Activated CD8-positive, alpha-beta memory T cell treated with anti-CD3 and anti-CD28 coated beads, Interleukin-2, amount 50 U/mL, for 24 hours (primary cell): ENCODE measurements at regions not wholly inside any gene's neighbourhood (a gene's known extent, or its start where the extent isn't known, plus 50 kb on each side); places are given as distances from the start of the nearest gene placed in this dataset.
"Not testable (repeated sequence)": the region's sequence is repeated elsewhere in the genome, so short reads cannot be mapped to it uniquely, and the experiment has no call there.

Experiments
- DNase-seq: peaks from one replicate; pipeline ENCODE4 v3.0.0-alpha.2; 2020; ENCODE audit errors: extremely low read depth

DNA sequence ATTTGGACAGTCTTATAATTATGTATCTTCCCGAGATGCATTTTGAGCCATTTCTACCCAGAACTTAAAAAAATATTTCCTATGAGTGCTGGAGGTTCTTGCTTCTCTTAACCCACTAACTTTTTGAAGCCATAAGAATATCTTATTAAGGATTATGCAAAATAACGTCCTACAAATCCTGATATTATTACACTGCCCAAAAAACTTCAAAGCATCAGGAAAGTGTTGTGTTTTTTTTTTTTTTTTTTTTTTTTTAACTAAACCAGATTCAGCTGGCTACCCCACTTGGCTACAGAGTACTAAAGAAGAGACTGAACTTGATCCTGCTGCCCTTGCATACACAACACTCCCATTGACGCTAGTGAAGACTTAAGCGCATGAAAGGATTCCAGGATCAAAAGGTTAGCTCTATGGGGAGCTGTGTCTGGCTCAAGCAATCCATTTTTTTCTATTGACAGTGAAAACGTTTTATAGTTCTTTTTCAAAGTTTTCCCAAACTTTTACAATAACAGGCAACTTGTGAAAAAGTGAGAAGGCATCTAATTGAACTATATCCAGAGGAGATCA, 141.4 kb downstream of the KCNRG start:
- no peak for DNase-seq

DNA sequence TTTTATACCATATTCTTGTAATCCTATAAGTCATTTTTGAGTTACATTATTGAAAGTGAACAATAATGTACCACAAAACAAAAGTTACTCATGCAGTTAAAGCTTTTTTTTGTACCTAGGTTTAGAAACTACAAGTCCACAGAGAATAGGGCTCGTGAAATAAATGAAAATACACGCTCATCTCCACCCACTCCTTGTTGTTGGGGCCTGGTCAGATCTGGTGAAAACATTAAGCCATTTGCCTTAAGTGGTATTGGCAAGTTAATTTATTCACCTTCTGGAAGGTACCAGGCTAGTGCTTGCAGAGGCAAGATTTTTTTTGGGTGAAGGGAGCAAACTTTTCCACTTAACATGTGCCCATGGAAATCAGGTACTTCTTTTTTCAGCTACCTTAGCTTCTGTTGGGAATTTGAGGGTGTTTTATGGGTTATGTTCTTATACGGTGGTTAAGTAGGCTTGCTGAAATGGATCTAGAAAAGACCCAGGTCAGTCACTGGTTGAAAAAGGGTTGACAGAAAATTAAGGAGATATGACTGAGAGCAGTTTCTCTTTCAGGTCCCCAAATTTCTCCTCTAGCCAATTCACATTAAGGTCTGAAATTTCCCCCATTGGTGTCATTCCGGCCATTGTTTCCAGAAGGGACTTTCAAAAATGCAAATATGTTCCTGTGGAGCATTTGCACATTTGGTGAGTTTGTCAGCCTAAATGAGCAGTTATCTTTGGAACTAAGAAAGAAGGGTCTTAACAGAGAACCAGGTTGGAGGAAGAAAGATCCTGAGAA, 143.3 kb downstream of the KCNRG start:
- DNase-seq = no peak

GRCh38 chr13:50159607-50160006, 144.4 kb downstream of the KCNRG start:
- no peak for DNase-seq

DNA sequence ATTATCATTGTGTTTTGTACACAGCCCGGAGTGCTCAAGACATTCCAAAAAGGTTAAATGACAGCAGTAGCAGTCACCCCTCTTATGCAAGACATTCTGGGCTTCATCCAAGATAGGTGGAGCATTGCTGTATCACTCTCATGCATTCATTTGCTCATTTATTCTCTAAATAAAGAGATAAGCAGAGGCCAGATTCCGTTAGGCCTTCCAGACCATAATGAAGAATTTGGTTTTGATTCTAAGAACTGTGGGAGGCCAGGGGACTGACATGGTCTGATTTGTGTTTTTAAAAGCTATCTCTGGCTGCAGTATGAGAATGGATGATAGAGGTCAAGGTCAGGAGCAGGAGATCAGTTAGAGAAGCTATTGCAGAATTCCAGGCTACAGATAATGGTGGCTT, 145.8 kb downstream of the KCNRG start:
- no peak for DNase-seq

DNA sequence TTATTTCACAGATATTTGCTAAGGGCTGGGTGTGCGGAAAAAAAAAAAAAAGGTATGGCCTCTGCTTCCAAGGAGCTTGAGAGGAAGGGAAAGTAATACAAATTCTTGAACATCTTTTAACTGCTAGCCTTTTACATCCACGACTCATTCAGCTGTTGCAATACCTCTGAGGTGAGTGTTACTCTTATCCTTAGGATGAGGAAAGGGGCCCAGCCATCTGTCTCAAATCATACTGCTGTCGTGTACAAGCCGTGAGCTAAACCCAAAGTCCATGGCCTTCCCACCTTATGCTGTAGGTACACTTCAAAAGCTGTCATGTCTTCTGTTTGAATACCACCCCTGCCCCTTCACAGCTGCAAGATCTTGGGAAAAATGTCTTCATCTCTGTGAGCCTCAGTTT, 146.8 kb downstream of the KCNRG start:
- DNase-seq = no peak

- no peak for DNase-seq
These were observed 147.3 kb downstream of the KCNRG start for GRCh38 chr13:50162567-50162966.

DNA sequence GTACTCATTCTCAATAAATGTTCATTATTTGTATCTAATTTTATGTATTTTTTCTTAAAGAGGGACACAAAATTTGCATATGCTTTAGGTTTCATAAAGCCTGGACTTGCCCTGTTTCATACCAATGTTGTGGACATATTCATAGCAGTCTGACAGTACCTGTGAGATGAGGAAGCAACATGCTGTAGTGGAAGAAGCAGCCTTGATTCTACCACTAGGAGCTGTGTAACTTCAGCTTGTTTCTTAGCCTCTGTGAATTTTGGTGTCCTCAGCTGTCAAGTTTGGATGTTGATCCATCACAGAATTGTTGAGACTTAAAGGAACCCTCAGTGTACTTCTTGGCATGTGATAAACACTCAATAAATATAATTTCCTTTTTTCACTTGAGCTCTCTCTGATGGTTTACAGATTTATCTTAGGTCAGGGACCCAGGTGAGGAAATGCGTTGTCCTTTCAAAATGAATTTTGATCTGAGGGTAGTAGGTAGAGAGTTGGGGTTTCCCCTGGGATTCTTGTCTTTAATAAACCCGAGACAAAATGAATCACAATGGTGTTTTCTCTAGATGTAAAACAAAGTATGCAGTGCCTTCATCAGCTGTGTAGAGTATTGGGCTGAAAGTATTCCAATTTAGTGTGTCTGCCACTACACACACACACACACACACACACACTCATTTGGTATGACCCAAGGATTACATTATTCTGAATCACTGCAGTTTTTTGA, 152.1 kb downstream of the KCNRG start:
- DNase-seq = no peak

- no peak for DNase-seq
These were observed 152.7 kb downstream of the KCNRG start for GRCh38 chr13:50167967-50168366.

- DNase-seq = no peak
These were observed 153.5 kb downstream of the KCNRG start for GRCh38 chr13:50168786-50169185.

- no peak for DNase-seq
These were observed 155.3 kb downstream of the KCNRG start for GRCh38 chr13:50170447-50171037.

- DNase-seq = no peak
These were observed 156.5 kb downstream of the KCNRG start for GRCh38 chr13:50171590-50172282.

DNA sequence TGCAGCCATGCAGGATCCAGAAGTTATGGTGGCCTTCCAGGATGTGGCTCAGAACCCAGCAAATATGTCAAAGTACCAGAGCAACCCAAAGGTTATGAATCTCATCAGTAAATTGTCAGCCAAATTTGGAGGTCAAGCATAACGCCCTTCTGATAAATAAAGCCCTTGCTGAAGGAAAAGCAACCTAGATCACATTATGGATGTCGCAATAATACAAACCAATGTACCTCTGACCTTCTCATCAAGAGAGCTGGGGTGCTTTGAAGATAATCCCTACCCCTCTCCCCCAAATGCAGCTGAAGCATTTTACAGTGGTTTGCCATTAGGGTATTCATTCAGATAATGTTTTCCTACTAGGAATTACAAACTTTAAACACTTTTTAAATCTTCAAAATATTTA, 157.8 kb downstream of the KCNRG start:
- not testable (repeated sequence) for DNase-seq

DNA sequence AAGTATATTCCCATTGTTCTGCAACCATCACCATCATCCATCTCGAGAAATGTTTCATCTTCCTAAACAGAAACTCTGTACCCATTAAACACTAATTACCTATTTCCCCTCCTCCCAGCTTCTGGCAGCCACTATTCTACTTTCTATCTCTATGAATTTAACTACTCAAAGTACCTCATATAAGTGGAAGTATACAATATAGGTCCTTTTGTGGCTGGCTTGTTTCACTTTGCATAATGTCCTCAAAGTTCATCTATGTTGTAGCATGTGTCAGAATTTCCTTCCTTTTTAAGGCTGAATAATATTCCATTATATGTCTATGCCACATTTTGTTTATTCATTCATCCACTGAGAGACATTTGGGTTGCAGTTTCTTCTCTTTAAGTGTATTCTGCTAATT, 159.4 kb downstream of the KCNRG start:
- no peak for DNase-seq

DNA sequence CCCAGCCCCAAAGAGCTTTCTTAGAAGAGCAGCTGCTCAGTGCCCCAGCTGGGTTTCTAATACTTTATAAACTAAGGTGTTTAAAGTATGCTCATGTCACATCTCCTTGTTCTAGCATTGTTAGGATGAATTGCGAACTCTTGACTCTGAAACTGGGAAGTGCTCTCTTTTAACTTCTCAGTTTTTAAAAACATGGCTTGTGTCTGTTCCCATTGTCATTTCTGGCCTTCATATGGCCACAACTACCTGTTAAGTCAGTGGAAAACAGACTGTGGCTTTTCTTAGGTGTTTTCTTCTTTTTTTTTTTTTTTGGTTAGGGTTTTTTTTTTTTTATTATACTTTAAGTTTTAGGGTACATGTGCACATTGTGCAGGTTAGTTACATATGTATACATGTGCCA, 164.7 kb downstream of the KCNRG start:
- DNase-seq = no peak

DNA sequence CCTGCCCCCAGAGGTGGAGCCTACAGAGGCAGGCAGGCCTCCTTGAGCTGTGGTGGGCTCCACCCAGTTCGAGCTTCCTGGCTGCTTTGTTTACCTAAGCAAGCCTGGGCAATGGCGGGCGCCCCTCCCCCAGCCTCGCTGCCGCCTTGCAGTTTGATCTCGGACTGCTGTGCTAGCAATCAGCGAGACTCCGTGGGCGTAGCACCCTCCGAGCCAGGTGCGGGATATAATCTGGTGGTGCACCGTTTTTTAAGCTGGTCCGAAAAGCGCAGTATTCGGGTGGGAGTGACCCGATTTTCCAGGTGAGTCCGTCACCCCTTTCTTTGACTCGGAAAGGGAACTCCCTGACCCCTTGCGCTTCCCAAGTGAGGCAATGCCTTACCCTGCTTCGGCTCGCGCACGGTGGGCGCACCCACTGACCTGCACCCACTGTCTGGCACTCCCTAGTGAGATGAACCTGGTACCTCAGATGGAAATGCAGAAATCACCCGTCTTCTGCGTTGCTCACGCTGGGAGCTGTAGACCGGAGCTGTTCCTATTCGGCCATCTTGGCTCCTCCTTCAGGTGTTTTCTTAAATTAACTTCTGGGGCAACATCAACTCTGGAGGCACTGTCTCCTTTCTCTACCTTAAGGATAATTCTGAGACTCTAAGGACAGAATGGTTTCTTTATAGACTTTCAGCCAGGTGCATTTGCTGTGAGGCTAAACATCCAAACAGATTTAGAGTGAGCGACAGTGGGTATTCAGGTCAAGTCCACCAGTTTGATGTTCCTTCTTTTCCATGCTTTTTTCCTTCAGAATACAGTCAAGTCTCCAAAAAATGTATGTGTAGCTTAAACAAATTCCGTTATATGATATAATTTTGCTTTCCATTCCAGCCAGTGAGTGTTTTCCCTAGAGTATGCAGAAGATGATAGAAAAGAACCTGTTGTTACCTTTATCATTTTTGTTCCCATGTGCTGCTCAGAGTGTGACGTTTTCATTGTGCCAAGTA, 170.8 kb downstream of the KCNRG start:
- not testable (repeated sequence) for DNase-seq

- no peak for DNase-seq
These were observed 172.2 kb downstream of the KCNRG start for GRCh38 chr13:50187352-50188029.

DNA sequence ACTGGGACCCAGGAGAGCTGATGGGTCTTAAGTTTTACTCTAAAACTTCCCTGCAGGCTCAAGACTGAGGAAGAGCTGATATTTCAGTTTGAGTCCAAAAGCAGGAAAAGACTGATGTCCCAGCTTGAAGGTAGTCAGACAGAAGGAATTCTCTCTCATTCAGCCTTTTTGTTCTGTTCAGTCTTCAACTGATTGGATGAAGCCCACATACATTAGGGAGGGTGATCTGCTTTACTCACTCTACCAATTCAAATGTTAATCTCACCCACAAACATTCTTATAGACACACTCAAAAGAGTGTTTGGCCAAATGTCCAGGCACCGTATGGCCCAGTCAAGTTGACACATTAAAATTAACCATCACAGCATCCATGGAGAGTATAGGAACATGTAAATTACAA, 173.5 kb downstream of the KCNRG start:
- no peak for DNase-seq

DNA sequence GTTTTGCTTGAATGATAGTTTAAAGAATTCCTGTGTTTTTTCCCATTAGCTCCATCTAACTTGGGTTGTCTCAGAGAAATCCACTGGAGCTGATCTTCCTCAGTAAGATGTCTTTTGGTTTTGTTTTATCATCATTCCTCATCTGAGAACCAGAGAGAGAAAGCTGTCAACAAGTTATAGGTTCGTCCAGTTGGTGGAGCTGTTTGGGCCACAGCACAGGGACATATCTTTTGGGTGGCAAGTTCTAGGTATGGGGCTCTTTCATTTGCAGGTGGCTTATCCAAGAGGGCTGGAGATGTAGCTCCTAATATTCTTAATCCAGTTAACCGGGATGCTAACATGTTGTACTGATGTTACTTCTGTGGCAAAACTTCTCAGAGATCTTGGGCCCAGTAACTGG, 174.2 kb downstream of the KCNRG start:
- DNase-seq = no peak

GRCh38 chr13:50191004-50191403, 175.8 kb downstream of the KCNRG start:
- no peak for DNase-seq

DNA sequence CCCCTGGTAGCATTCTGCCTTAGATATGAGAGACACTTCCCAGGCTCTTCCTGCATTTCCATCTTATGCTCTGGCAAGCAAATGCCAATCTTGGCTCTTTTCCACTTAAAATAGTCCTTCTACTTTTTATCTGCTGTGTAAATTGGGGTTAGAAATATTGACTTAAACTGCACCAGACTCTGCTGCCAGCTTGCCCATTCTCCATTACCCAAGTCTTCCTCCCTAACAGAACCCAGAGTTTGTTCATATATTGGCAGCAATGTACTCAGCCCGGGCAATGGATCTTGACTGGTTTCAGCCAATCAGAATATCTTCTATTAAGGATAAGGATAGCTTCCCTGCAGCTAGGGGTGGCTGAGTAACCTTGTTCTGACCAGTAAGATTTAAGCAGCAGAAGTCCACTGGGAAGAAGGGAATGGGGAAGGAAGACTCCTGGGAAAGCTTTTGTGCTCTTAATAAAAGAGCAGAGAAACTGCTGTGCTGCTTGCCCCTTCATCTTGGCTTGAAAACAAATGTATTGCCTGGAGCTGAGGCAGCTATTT, 177.1 kb downstream of the KCNRG start:
- DNase-seq = no peak
